GM23338 (cell line): ENCODE measurements at regions not wholly inside any gene's neighbourhood (a gene's known extent, or its start where the extent isn't known, plus 50 kb on each side); places are given as distances from the start of the nearest gene placed in this dataset.

Experiments used
- CREB1 ChIP-seq: fragments of 250-450 bp; sonication (Bioruptor Pico); IDR thresholded peaks from 2 replicates; pipeline ENCODE4 v1.5.0; 2020; ENCODE audit warnings: low read depth, mild to moderate bottlenecking, moderate library complexity
- POLR2AphosphoS5 ChIP-seq: IDR thresholded peaks from 2 replicates; pipeline ENCODE4 v1.6.1; 2016; ENCODE audit warnings: antibody characterized with exemption, low read depth
- ZNF331 ChIP-seq: fragments of 250-450 bp; sonication (Bioruptor Pico); IDR thresholded peaks from 2 replicates; pipeline ENCODE4 v1.5.0; 2020; ENCODE audit warnings: low read depth, mild to moderate bottlenecking, moderate library complexity
- TF ChIP-seq, protein P1 (sequence below), 2 experiments: fragments of 200-600 bp in 1 of 2; sonication (generic) in 1 of 2; conservative IDR thresholded peaks; 2 replicates each; pipeline versions ENCODE4 v1.5.1 to v1.6.1; 2016 to 2017; ENCODE audit warnings: antibody characterized with exemption in 2 of 2, low read depth in 2 of 2, mild to moderate bottlenecking in 2 of 2, moderate library complexity in 1 of 2

DNA sequence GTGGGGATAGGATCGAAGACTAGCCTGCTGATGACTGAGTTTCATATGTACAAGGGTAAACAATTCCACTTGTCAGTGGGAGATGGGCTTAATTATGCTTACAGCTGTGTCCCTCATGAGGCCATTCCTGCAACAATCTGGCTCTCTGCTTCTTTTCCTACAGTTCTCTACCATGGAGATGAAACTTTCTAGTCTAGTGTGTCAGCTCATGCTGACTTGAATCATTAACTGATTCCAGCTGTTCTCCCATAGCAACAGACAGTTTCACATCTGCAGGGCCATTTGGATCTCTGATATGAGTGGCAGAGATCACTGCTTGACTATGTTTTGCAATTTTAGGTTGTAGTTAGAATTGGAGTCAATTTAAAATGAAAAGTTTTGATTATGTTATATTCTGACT is 1251.7 kb upstream of the RAG2 start:
- TF ChIP-seq, protein P1, sequence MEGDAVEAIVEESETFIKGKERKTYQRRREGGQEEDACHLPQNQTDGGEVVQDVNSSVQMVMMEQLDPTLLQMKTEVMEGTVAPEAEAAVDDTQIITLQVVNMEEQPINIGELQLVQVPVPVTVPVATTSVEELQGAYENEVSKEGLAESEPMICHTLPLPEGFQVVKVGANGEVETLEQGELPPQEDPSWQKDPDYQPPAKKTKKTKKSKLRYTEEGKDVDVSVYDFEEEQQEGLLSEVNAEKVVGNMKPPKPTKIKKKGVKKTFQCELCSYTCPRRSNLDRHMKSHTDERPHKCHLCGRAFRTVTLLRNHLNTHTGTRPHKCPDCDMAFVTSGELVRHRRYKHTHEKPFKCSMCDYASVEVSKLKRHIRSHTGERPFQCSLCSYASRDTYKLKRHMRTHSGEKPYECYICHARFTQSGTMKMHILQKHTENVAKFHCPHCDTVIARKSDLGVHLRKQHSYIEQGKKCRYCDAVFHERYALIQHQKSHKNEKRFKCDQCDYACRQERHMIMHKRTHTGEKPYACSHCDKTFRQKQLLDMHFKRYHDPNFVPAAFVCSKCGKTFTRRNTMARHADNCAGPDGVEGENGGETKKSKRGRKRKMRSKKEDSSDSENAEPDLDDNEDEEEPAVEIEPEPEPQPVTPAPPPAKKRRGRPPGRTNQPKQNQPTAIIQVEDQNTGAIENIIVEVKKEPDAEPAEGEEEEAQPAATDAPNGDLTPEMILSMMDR (conservative IDR thresholded peaks at IDR 0.05; ENCODE audit: low read depth in 2 of 2) = no peak
- TF ChIP-seq POLR2AphosphoS5 (no peak), ZNF331 (no peak), CREB1 (CRISPR knock-in tag) (no peak)
